SU-DHL-6 (cell line): ENCODE measurements at regions not wholly inside any gene's neighbourhood (a gene's known extent, or its start where the extent isn't known, plus 50 kb on each side); places are given as distances from the start of the nearest gene placed in this dataset.

Experiments used
- H2AFZ ChIP-seq: fragments of 200-600 bp; sonication (generic); 2 replicates; pipeline ENCODE4 v1.6.1; 2014; ENCODE audit warnings: low read depth, mild to moderate bottlenecking, moderate library complexity, mixed read lengths, antibody characterized with exemption, low read length; ENCODE audit not compliant: severe bottlenecking
- H3F3A ChIP-seq: fragments of 200-600 bp; shearing (Covaris generic); 2 replicates; pipeline ENCODE4 v1.6.0; 2016; ENCODE audit warnings: antibody characterized with exemption, mild to moderate bottlenecking; ENCODE audit not compliant: insufficient read depth
- H3K27ac ChIP-seq: fragments of 200-600 bp; sonication (generic); 2 replicates; pipeline ENCODE4 v1.5.1; 2016; ENCODE audit warnings: low read depth, mild to moderate bottlenecking, low read length, moderate library complexity, mixed read lengths
- H3K27me3 ChIP-seq: fragments of 200-600 bp; sonication (generic), shearing (Covaris generic); 2 replicates; pipeline ENCODE4 v1.6.0; 2014; ENCODE audit warnings: mild to moderate bottlenecking, low read length
- H3K36me3 ChIP-seq: fragments of 200-600 bp; sonication (generic); 2 replicates; pipeline ENCODE4 v1.6.1; 2014; ENCODE audit warnings: mild to moderate bottlenecking, low read length, mixed read lengths
- H3K4me2 ChIP-seq: fragments of 300-600, 200-600 bp; shearing (Covaris generic), sonication (generic); 2 replicates; pipeline ENCODE4 v1.6.0; 2014; ENCODE audit warnings: low read length, low read depth, mild to moderate bottlenecking; ENCODE audit not compliant: poor library complexity, severe bottlenecking
- H3K4me3 ChIP-seq: fragments of 200-600 bp; sonication (generic); 2 replicates; pipeline ENCODE4 v1.5.1; 2014; ENCODE audit warnings: antibody characterized with exemption, low read length, mild to moderate bottlenecking, mixed read lengths; ENCODE audit not compliant: insufficient read depth, poor library complexity, severe bottlenecking
- H3K79me2 ChIP-seq: fragments of 200-600 bp; sonication (generic); 2 replicates; pipeline ENCODE4 v1.6.1; 2014; ENCODE audit warnings: mild to moderate bottlenecking, low read length, moderate library complexity; ENCODE audit not compliant: insufficient read depth
- H3K9ac ChIP-seq: fragments of 200-600 bp; sonication (generic); 2 replicates; pipeline ENCODE4 v1.7.0; 2014; ENCODE audit warnings: mild to moderate bottlenecking, low read length
- H3K9me2 ChIP-seq: fragments of 200-600 bp; sonication (generic); replicated peaks from 2 replicates; pipeline ENCODE4 v1.6.1; 2014; ENCODE audit warnings: low read length; ENCODE audit not compliant: insufficient read depth
- H3K9me3 ChIP-seq: fragments of 200-600 bp; sonication (generic); 2 replicates; pipeline ENCODE4 v1.6.1; 2014; ENCODE audit warnings: low read length, mixed read lengths; ENCODE audit not compliant: insufficient read depth
- H4K20me1 ChIP-seq: fragments of 200-600 bp; sonication (generic); 2 replicates; pipeline ENCODE4 v1.6.1; 2014; ENCODE audit warnings: low read depth, mild to moderate bottlenecking, antibody characterized with exemption, low read length, moderate library complexity, mixed read lengths
- EZH2phosphoT487 ChIP-seq: fragments of 200-600 bp; sonication (generic), shearing (Covaris generic); conservative IDR thresholded peaks from 2 replicates; pipeline ENCODE4 v1.6.1; 2018; ENCODE audit warnings: mild to moderate bottlenecking, antibody characterized with exemption, low read length, moderate library complexity, mixed read lengths
- TF ChIP-seq, protein P1 (sequence below): fragments of 200-600 bp; sonication (generic); IDR thresholded peaks from one replicate; pipeline ENCODE4 v1.5.1; 2017; ENCODE audit warnings: antibody characterized with exemption, mild to moderate bottlenecking, low read length, moderate library complexity; ENCODE audit not compliant: insufficient read depth, poor library complexity, severe bottlenecking

DNA sequence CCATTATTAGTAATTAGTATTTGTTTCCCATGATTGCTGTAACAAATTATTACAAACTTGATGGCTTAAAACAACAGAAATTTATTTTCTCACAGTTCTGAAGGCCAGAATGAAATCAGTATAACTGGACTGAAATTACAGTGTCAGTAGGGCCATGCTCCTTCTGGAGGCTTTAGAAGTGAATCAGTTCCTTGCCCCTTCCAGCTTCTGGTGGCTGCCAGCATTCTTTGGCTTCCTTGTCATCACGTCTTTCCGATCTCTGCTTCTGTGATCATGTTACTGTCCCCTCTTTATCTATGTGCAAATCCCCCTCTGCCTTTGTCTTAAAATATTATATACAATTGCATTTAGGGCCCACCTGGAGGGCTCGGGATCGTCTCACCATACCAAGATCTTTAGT, 92.0 kb downstream of the FOXB1 start:
- Histone ChIP-seq H2AFZ (no peak overlapping the region), H3K27ac (no peak overlapping the region), H3K4me2 (no peak overlapping the region), H3K9ac (no peak overlapping the region), H4K20me1 (no peaks in the 10 kb centered on the region), H3K9me2 (no peaks in the 10 kb centered on the region), H3K9me3 (no peaks in the 10 kb centered on the region), H3K79me2 (no peaks in the 10 kb centered on the region), H3K4me3 (no peak overlapping the region), H3F3A (no peaks in the 10 kb centered on the region), H3K27me3 (no peaks in the 10 kb centered on the region), H3K36me3 (no peaks in the 10 kb centered on the region)
- no peak for TF ChIP-seq EZH2phosphoT487
- TF ChIP-seq, protein P1, sequence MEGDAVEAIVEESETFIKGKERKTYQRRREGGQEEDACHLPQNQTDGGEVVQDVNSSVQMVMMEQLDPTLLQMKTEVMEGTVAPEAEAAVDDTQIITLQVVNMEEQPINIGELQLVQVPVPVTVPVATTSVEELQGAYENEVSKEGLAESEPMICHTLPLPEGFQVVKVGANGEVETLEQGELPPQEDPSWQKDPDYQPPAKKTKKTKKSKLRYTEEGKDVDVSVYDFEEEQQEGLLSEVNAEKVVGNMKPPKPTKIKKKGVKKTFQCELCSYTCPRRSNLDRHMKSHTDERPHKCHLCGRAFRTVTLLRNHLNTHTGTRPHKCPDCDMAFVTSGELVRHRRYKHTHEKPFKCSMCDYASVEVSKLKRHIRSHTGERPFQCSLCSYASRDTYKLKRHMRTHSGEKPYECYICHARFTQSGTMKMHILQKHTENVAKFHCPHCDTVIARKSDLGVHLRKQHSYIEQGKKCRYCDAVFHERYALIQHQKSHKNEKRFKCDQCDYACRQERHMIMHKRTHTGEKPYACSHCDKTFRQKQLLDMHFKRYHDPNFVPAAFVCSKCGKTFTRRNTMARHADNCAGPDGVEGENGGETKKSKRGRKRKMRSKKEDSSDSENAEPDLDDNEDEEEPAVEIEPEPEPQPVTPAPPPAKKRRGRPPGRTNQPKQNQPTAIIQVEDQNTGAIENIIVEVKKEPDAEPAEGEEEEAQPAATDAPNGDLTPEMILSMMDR, result no peak

DNA sequence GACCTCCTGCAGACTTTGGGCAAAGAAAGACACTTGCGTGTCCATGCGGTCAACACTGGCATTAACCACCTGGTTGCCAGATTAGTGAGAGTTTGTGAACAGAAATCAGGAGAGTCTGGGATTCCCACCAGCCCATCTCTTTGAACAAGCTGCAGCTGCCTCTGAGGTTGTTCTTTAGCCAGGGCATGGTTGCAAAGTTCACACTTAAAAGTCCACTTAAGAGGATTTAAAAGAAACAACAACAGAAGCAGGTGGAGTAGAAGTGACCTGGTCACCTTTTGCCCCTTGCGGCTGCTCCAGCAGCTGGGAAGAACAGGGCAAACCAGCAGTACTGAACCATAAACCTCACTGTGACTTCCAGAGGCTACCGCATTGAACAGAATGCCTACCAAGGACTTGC, 97.3 kb downstream of the FOXB1 start:
- TF ChIP-seq, protein P1, result no peak
- TF ChIP-seq EZH2phosphoT487, result no peak
- Histone ChIP-seq H2AFZ (no peak overlapping the region), H3K4me2 (no peak overlapping the region), H3K4me3 (no peak overlapping the region), H3K36me3 (no peaks in the 10 kb centered on the region), H3K27ac (no peak overlapping the region), H3K27me3 (no peaks in the 10 kb centered on the region), H3K9me2 (no peaks in the 10 kb centered on the region), H3K9ac (no peak overlapping the region), H4K20me1 (no peaks in the 10 kb centered on the region), H3K79me2 (no peaks in the 10 kb centered on the region), H3K9me3 (no peaks in the 10 kb centered on the region), H3F3A (no peaks in the 10 kb centered on the region)

DNA sequence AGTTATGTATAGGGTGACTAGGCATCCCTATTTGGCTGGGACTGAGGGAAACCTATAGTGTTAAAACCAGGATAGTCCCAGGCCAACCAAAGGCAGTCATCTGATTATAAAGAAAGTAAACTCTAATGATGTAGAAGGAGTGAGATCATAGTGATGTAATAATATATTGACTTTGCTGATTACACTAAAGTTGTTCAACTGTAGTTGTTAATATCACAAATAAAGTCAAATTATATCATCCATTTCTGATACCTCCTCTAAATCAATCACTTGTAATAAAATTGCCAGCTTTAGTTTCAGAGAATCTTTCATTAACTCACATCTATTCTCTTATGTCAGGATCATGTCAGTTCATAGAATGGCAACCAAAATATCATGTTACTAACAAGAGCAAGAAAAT, 98.6 kb downstream of the FOXB1 start:
- Histone ChIP-seq H3K4me2 (no peak overlapping the region), H3K9me2 (no peaks in the 10 kb centered on the region), H3K79me2 (no peaks in the 10 kb centered on the region), H3K27ac (no peak overlapping the region), H3F3A (no peaks in the 10 kb centered on the region), H3K27me3 (no peaks in the 10 kb centered on the region), H3K36me3 (no peaks in the 10 kb centered on the region), H3K9ac (no peak overlapping the region), H4K20me1 (no peaks in the 10 kb centered on the region), H2AFZ (no peak overlapping the region), H3K4me3 (no peak overlapping the region), H3K9me3 (no peaks in the 10 kb centered on the region)
- TF ChIP-seq, protein P1, result no peak
- no peak for TF ChIP-seq EZH2phosphoT487

DNA sequence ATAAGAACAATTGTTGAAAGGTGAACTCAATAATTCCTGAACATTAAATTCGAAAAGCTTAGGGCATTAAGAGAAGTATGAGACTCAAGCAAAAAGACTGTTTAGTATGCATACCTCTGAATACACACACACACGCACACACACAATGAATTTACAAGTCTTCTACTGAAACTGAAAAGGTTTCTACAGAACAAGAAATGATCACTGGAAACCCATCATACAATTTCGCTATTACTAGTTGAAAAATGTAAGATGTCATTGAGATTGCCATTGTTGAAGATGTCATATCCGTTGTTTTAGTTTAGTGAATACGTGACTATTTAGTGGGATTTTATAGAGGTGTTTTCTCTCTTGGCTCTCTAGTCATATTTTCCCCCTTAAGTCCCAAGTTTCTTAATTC, 106.8 kb downstream of the FOXB1 start:
- H3K27me3 ChIP-seq, result no peaks in the 10 kb centered on the region
- no peak overlapping the region for H3K4me3 ChIP-seq
- H3K9me3 ChIP-seq, result no peaks in the 10 kb centered on the region
- H3K36me3 ChIP-seq, result no peaks in the 10 kb centered on the region
- H3F3A ChIP-seq, result no peaks in the 10 kb centered on the region
- no peak overlapping the region for H3K4me2 ChIP-seq
- no peak overlapping the region for H3K9ac ChIP-seq
- no peak overlapping the region for H2AFZ ChIP-seq
- H3K9me2 ChIP-seq, result no peaks in the 10 kb centered on the region
- H3K27ac ChIP-seq, result no peak overlapping the region
- no peaks in the 10 kb centered on the region for H3K79me2 ChIP-seq
- no peak for TF ChIP-seq EZH2phosphoT487
- TF ChIP-seq, protein P1, result no peak
- no peaks in the 10 kb centered on the region for H4K20me1 ChIP-seq
